Upper lobe of left lung (tissue), 6 donors: ENCODE measurements at regions not wholly inside any gene's neighbourhood (a gene's known extent, or its start where the extent isn't known, plus 50 kb on each side); places are given as distances from the start of the nearest gene placed in this dataset.
"Not testable (repeated sequence)": the region's sequence is repeated elsewhere in the genome, so short reads cannot be mapped to it uniquely, and the experiment has no call there.

Experiments used
- ATAC-seq, 2 donors: fragments of 200-7000 bp; cut with Tn5 transposase; one replicate each; pipeline ENCODE4 v1.9.1; 2022; ENCODE audit warnings: mild to moderate bottlenecking in 2 of 2, moderate library complexity in 2 of 2; ENCODE audit not compliant: low FRiP score in 2 of 2
- DNase-seq, 2 donors: peaks; one replicate each; pipeline ENCODE4 v3.0.0-alpha.2; 2019 to 2020
- H3K27ac ChIP-seq, 4 donors: fragments of 200-600 bp; sonication (generic); one replicate each; pipeline ENCODE4 v1.5.1; 2016 to 2019
- H3K27me3 ChIP-seq, 4 donors: fragments of 200-600 bp; sonication (generic); one replicate each; pipeline ENCODE4 v1.5.1; 2017 to 2019
- H3K36me3 ChIP-seq, 4 donors: fragments of 200-600 bp; sonication (generic); one replicate each; pipeline ENCODE4 v1.5.1; 2016 to 2019
- H3K4me1 ChIP-seq, 4 donors: fragments of 200-600 bp; sonication (generic); one replicate each; pipeline ENCODE4 v1.5.1; 2018 to 2019
- H3K4me3 ChIP-seq, 4 donors: fragments of 200-600 bp; sonication (generic); one replicate each; pipeline ENCODE4 v1.5.1; 2017 to 2019; ENCODE audit warnings: mild to moderate bottlenecking in 2 of 4, moderate library complexity in 1 of 4
- H3K9me3 ChIP-seq, 4 donors: fragments of 200-600 bp; sonication (generic); one replicate each; pipeline ENCODE4 v1.5.1; 2018 to 2019
- CTCF ChIP-seq, 6 experiments: fragments of 450-650 bp in 4 of 6; fragments of 200-600 bp in 2 of 6; sonication (generic) in 2 of 6; IDR thresholded peaks; one replicate each; pipeline ENCODE4 v1.5.1; 2016 to 2019; ENCODE audit warnings: antibody characterized with exemption in 6 of 6
- EP300 ChIP-seq, 4 donors: sonication (generic); formaldehyde crosslinking; IDR thresholded peaks; one replicate each; pipeline ENCODE4 v1.5.1; 2017; ENCODE audit warnings: antibody characterized with exemption in 4 of 4, control low read depth in 2 of 4
- POLR2A ChIP-seq, 4 donors: fragments of 450-650 bp; IDR thresholded peaks; one replicate each; pipeline ENCODE4 v1.5.1; 2016 to 2017; ENCODE audit warnings: antibody characterized with exemption in 4 of 4, mild to moderate bottlenecking in 2 of 4
- POLR2AphosphoS5 ChIP-seq, 2 donors: sonication (generic); formaldehyde crosslinking; IDR thresholded peaks; one replicate each; pipeline ENCODE4 v1.5.1; 2017; ENCODE audit warnings: antibody characterized with exemption in 2 of 2
- WGBS, 2 donors: methylation state at CpG; one replicate each; pipeline ENCODE4 v1.1.5; 2017 to 2018; 5-methylcytosine and 5-hydroxymethylcytosine counted together
- donor health status: DM: no; HTN: no; CAD: no; lungs with moderate emphysema.
- donor health status: DM: no; HTN: yes; CAD: no; lungs with severe emphysema.

- H3K27ac ChIP-seq: no peak overlapping the region
- peaks cover 0 to 3% (median 0%) of the 10 kb centered on the region in 4 donors for H3K9me3 ChIP-seq
- H3K4me1 ChIP-seq: no peaks in the 10 kb centered on the region
- TF ChIP-seq POLR2A (IDR thresholded peaks at IDR 0.05): no peak
- no peak for TF ChIP-seq EP300 (IDR thresholded peaks at IDR 0.05)
- no peak for TF ChIP-seq POLR2AphosphoS5 (IDR thresholded peaks at IDR 0.05)
- no peak for TF ChIP-seq CTCF (IDR thresholded peaks at IDR 0.05)
- ATAC-seq: no peak
- no peak for DNase-seq
- no peak overlapping the region for H3K4me3 ChIP-seq
- no peaks in the 10 kb centered on the region for H3K27me3 ChIP-seq
- H3K36me3 ChIP-seq: no peaks in the 10 kb centered on the region
Observed at GRCh38 chr7:109695419-109695818, 1125.7 kb downstream of the DNAJB9 start.

- DNase-seq (no peak), ATAC-seq (no peak)
- Histone ChIP-seq H3K27me3 (no peaks in the 10 kb centered on the region), H3K36me3 (no peaks in the 10 kb centered on the region), H3K27ac (no peak overlapping the region), H3K4me1 (no peaks in the 10 kb centered on the region), H3K9me3 (peaks cover 0 to 3% (median 0%) of the 10 kb centered on the region in 4 donors), H3K4me3 (no peak overlapping the region)
- no peak for TF ChIP-seq EP300 (IDR thresholded peaks at IDR 0.05)
- no peak for TF ChIP-seq POLR2A (IDR thresholded peaks at IDR 0.05)
- TF ChIP-seq CTCF (IDR thresholded peaks at IDR 0.05): no peak
- no peak for TF ChIP-seq POLR2AphosphoS5 (IDR thresholded peaks at IDR 0.05)
- WGBS, 2 donors: 81 to 86% methylated on average over 1 of the region's 1 CpG
Observed at GRCh38 chr7:109696723-109697122, 1127.0 kb downstream of the DNAJB9 start.

GRCh38 chr7:109699661-109700060 lies 1130.0 kb downstream of the DNAJB9 start:
- ATAC-seq: no peak
- TF ChIP-seq POLR2A (IDR thresholded peaks at IDR 0.05) (no peak), EP300 (IDR thresholded peaks at IDR 0.05) (no peak), POLR2AphosphoS5 (IDR thresholded peaks at IDR 0.05) (no peak), CTCF (IDR thresholded peaks at IDR 0.05) (no peak)
- WGBS, 2 donors: 82 to 88% methylated on average over 3 of the region's 3 CpGs
- DNase-seq: no peak
- no peaks in the 10 kb centered on the region for H3K4me1 ChIP-seq
- H3K27me3 ChIP-seq: no peaks in the 10 kb centered on the region
- no peak overlapping the region for H3K4me3 ChIP-seq
- no peaks in the 10 kb centered on the region for H3K36me3 ChIP-seq
- H3K9me3 ChIP-seq: no peaks in the 10 kb centered on the region
- H3K27ac ChIP-seq: no peak overlapping the region

- WGBS, 2 donors: 95 to 100% methylated on average over 1 of the region's 1 CpG
- DNase-seq (no peak), ATAC-seq (no peak)
- Histone ChIP-seq H3K4me1 (no peaks in the 10 kb centered on the region), H3K27me3 (no peaks in the 10 kb centered on the region), H3K9me3 (no peaks in the 10 kb centered on the region), H3K4me3 (no peak overlapping the region), H3K27ac (no peak overlapping the region), H3K36me3 (no peaks in the 10 kb centered on the region)
- TF ChIP-seq EP300 (IDR thresholded peaks at IDR 0.05): no peak
- no peak for TF ChIP-seq POLR2AphosphoS5 (IDR thresholded peaks at IDR 0.05)
- no peak for TF ChIP-seq CTCF (IDR thresholded peaks at IDR 0.05)
- TF ChIP-seq POLR2A (IDR thresholded peaks at IDR 0.05): no peak
Observed at GRCh38 chr7:109713366-109713765, 1143.7 kb downstream of the DNAJB9 start.

GRCh38 chr7:109719359-109719758 lies 1149.7 kb downstream of the DNAJB9 start:
- H3K36me3 ChIP-seq, DNase-seq, H3K4me3 ChIP-seq, H3K9me3 ChIP-seq, H3K27ac ChIP-seq, ATAC-seq, H3K4me1 ChIP-seq, H3K27me3 ChIP-seq: not testable (repeated sequence)
- 84 to 93% methylated on average over 8 of the region's 8 CpGs for WGBS, 2 donors
